Esophagus muscularis mucosa (tissue), 4 donors: ENCODE measurements at regions not wholly inside any gene's neighbourhood (a gene's known extent, or its start where the extent isn't known, plus 50 kb on each side); places are given as distances from the start of the nearest gene placed in this dataset.
"Not testable (repeated sequence)": the region's sequence is repeated elsewhere in the genome, so short reads cannot be mapped to it uniquely, and the experiment has no call there.

Source experiments
- DNase-seq: peaks from one replicate; pipeline ENCODE4 v3.0.0-alpha.2; 2017; ENCODE audit errors: extremely low spot score
- H3K27ac ChIP-seq, 4 donors: fragments of 200-600 bp; sonication (generic); replicated peaks in 1 of 4; 1 replicate in 3 of 4; 2 replicates in 1 of 4; pipeline ENCODE4 v1.5.1; 2016 to 2019; ENCODE audit warnings: mild to moderate bottlenecking in 1 of 4
- H3K27me3 ChIP-seq, 4 donors: fragments of 200-600 bp; sonication (generic); one replicate each; pipeline versions ENCODE4 v1.5.1 to v1.6.0; 2016 to 2019
- H3K36me3 ChIP-seq, 4 donors: fragments of 200-600 bp; sonication (generic); one replicate each; pipeline ENCODE4 v1.5.1; 2016 to 2019
- H3K4me1 ChIP-seq, 4 donors: fragments of 200-600 bp; sonication (generic); one replicate each; pipeline ENCODE4 v1.5.1; 2016 to 2019
- H3K4me3 ChIP-seq, 4 donors: fragments of 200-600 bp; sonication (generic); 1 replicate in 2 of 4; 2 replicates in 2 of 4; pipeline ENCODE4 v1.5.1; 2016 to 2019; ENCODE audit warnings: mild to moderate bottlenecking in 4 of 4, moderate library complexity in 1 of 4
- H3K9me3 ChIP-seq, 4 donors: fragments of 200-600 bp; sonication (generic); 1 replicate in 3 of 4; 2 replicates in 1 of 4; pipeline ENCODE4 v1.5.1; 2016 to 2019
- EP300 ChIP-seq: sonication (generic); formaldehyde crosslinking; IDR thresholded peaks from one replicate; pipeline ENCODE4 v1.6.1; 2017; ENCODE audit warnings: antibody characterized with exemption
- POLR2A ChIP-seq: fragments of 450-650 bp; IDR thresholded peaks from one replicate; pipeline ENCODE4 v1.6.1; 2017; ENCODE audit warnings: antibody characterized with exemption, moderate library complexity, mild to moderate bottlenecking, low read depth
- POLR2AphosphoS5 ChIP-seq, 2 donors: sonication (generic); formaldehyde crosslinking; IDR thresholded peaks; one replicate each; pipeline ENCODE4 v1.6.1; 2017; ENCODE audit warnings: antibody characterized with exemption in 2 of 2
- WGBS: methylation state at CpG from one replicate; pipeline ENCODE4 v1.1.5; 2018; 5-methylcytosine and 5-hydroxymethylcytosine counted together
- intact Hi-C: fragments of 100-400 bp; cut with DNase I; formaldehyde crosslinking; loops from one replicate; pipeline ENCODE4 v1.15.1; 2023
- TF ChIP-seq, protein P1 (sequence below), 3 experiments: fragments of 200-600 bp in 2 of 3; fragments of 450-650 bp in 1 of 3; sonication (generic) in 2 of 3; IDR thresholded peaks; one replicate each; pipeline ENCODE4 v1.5.1; 2017 to 2019; ENCODE audit warnings: antibody characterized with exemption in 3 of 3, mild to moderate bottlenecking in 2 of 3, moderate library complexity in 1 of 3

DNA sequence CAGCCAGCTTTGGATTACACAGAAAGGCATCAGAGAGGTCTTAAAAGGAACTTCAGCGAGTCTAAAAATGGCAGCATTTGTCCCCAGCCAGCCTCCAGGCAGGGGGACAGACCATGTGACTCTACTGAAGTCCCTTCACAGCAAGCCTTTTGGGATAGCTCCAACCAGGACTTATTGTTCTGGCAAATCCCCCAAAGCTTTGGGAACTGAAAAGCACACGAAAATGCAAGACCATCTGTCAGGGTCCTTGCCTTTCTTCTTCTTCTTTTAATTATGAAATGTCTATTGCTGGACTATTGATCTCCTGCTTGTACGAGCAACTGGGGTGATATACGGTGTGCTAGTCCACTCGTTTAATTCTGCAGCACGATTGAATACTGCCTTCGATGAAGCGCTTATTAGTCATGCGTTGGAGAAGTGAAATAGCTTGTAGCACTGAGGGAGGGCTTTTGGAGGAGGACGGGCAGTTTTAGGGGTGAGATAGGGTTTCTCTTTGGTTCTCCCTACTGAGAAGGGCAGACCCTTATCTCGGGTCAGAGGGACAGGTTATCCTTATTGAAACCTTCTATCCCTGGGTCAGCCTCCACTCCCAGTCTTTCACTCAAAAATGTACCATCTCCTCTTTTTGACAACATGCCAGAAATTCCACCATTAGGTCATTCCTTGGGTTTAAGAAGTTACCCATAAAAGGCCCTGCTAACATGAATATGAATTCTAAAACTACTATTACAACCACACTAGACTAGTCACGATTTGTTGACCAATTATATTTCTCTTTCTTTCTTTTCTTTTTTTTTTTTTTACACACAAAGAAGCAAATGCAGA, 416.4 kb downstream of the MIAT start:
- Histone ChIP-seq H3K4me3 (no peak overlapping the region), H3K36me3 (no peaks in the 10 kb centered on the region), H3K27ac (no peak overlapping the region), H3K27me3 (peaks cover 0 to 4% (median 0%) of the 10 kb centered on the region in 4 donors), H3K4me1 (no peaks in the 10 kb centered on the region), H3K9me3 (no peaks in the 10 kb centered on the region)
- intact Hi-C loops, result no loop called here
- no peak for DNase-seq
- TF ChIP-seq POLR2AphosphoS5 (IDR thresholded peaks at IDR 0.05), result no peak
- TF ChIP-seq EP300, result no peak
- no peak for TF ChIP-seq POLR2A
- TF ChIP-seq, protein P1, sequence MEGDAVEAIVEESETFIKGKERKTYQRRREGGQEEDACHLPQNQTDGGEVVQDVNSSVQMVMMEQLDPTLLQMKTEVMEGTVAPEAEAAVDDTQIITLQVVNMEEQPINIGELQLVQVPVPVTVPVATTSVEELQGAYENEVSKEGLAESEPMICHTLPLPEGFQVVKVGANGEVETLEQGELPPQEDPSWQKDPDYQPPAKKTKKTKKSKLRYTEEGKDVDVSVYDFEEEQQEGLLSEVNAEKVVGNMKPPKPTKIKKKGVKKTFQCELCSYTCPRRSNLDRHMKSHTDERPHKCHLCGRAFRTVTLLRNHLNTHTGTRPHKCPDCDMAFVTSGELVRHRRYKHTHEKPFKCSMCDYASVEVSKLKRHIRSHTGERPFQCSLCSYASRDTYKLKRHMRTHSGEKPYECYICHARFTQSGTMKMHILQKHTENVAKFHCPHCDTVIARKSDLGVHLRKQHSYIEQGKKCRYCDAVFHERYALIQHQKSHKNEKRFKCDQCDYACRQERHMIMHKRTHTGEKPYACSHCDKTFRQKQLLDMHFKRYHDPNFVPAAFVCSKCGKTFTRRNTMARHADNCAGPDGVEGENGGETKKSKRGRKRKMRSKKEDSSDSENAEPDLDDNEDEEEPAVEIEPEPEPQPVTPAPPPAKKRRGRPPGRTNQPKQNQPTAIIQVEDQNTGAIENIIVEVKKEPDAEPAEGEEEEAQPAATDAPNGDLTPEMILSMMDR (IDR thresholded peaks at IDR 0.05), result no peak
- WGBS, result 81% methylated on average over 12 of the region's 12 CpGs

DNA sequence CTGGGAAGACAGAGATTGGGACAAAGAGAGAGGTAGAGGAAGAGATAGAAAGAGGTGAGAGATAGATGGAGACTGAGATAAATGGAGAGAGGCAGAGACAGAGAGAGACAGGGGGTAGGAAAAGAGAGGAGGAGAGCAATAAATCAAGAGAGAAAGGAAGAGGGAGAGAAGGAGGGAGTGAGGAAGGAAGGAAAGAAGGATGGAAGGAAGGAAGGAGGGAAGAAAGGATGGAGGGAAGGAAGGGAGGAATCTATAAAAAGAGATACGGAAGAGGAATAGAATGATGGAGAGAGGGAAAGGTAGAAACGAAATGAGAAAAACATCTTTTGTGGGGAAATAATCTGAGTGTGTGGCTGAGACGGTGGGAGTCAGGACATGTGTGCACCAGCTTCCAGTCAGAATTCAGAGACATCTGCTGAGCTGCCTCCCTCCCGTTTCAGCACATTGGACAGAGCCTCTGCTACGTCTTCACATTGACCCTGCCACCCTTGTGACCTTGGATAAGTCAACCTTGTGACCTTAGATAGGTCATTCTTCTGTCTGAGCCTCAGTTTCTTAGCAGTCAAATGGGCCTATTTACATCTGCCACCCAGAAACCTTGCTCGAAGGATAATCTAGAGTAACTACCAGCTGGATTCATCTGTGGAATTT, 417.8 kb downstream of the MIAT start:
- DNase-seq, result no peak
- H3K4me1 ChIP-seq, result no peaks in the 10 kb centered on the region
- no peak overlapping the region for H3K27ac ChIP-seq
- H3K4me3 ChIP-seq, result no peak overlapping the region
- TF ChIP-seq EP300, result no peak
- TF ChIP-seq, protein P1 (IDR thresholded peaks at IDR 0.05), result no peak
- no peak for TF ChIP-seq POLR2A
- TF ChIP-seq POLR2AphosphoS5 (IDR thresholded peaks at IDR 0.05), result no peak
- 59% methylated on average over 6 of the region's 6 CpGs for WGBS
- H3K36me3 ChIP-seq, result no peaks in the 10 kb centered on the region
- H3K27me3 ChIP-seq, result peaks cover 0 to 4% (median 2%) of the 10 kb centered on the region in 4 donors
- intact Hi-C loops, result no loop called here
- no peaks in the 10 kb centered on the region for H3K9me3 ChIP-seq

DNA sequence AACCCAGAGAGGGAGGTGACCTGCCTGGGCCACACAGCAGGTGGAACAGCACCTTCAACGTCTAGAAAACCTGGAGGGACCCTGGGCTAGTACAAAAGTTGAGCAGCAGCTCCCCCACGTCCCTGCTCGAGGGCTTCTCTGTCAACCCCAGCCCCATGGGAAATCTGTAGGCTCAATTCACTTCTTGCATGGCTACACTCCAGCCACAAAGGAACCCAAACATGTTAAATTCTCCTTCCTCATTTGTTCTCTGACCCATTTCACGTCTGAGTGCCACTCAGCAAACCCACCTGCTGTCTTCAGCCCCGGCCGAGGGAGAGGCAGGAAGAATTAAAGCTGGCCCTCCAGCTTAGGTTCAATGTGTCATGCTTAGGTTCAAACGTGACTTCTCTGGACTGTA, 418.5 kb downstream of the MIAT start:
- H3K27me3 ChIP-seq, result peaks cover 0 to 4% (median 2%) of the 10 kb centered on the region in 4 donors
- no peaks in the 10 kb centered on the region for H3K4me1 ChIP-seq
- 61% methylated on average over 6 of the region's 7 CpGs for WGBS
- TF ChIP-seq, protein P1 (IDR thresholded peaks at IDR 0.05), result no peak
- TF ChIP-seq POLR2AphosphoS5 (IDR thresholded peaks at IDR 0.05), result no peak
- TF ChIP-seq POLR2A, result no peak
- no peak for TF ChIP-seq EP300
- intact Hi-C loops, result no loop called here
- no peak for DNase-seq
- no peak overlapping the region for H3K4me3 ChIP-seq
- H3K36me3 ChIP-seq, result no peaks in the 10 kb centered on the region
- no peaks in the 10 kb centered on the region for H3K9me3 ChIP-seq
- H3K27ac ChIP-seq, result no peak overlapping the region

DNA sequence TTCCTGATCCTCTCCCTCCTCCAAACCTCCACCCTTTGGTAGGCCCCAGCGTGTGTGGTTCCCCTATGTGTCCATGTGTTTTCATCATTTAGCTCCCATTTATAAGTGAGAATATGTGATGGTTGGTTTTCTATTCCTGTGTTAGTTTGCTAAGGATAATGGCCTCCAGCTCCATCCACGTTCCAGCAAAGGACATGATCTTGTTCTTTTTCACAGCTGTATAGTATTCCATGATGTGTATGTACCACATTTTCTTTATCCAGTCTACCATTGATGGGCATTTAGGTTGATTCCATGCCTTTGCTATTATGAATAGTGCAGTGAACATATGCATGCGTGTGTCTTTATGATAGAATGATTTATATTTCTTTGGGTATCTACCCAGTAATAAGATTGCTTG, 420.7 kb downstream of the MIAT start:
- intact Hi-C loops, H3K4me1 ChIP-seq, DNase-seq, H3K9me3 ChIP-seq, H3K27me3 ChIP-seq, H3K4me3 ChIP-seq, H3K27ac ChIP-seq, H3K36me3 ChIP-seq: not testable (repeated sequence)
- 91% methylated on average over 3 of the region's 3 CpGs for WGBS

DNA sequence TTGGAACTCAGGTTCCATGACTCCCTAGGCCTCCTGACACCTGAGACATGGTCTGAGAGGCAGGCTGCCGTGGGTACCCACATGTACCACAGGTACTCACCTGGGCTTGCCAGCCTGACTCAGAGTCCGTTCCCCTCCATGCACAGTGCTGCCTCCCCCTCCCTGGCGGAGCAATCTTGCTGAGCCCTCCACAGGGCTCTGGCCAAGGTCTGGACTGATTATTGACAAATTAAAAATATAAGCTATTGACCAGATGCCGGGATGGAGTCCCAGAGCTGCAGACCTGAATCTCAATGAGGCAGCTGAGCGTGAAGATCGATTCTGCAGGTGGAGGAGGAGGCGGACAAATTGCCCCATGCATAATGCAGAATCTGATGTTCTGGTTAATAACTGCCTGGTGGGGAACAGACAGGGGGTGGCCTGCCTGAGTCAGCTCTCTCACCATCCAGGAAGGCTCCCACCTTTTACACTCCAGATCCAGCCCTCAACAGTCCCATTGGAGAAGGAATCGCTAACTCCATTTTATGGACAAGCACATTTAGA, 422.7 kb downstream of the MIAT start:
- H3K27me3 ChIP-seq, result peaks cover 0 to 4% (median 2%) of the 10 kb centered on the region in 4 donors
- H3K4me3 ChIP-seq, result no peak overlapping the region
- H3K27ac ChIP-seq, result no peak overlapping the region
- no peaks in the 10 kb centered on the region for H3K36me3 ChIP-seq
- intact Hi-C loops, result no loop called here
- H3K4me1 ChIP-seq, result peaks cover 0 to 15% (median 4%) of the 10 kb centered on the region in 4 donors
- TF ChIP-seq POLR2AphosphoS5 (IDR thresholded peaks at IDR 0.05) (no peak), EP300 (no peak), POLR2A (no peak)
- TF ChIP-seq, protein P1 (IDR thresholded peaks at IDR 0.05), result no peak
- 96% methylated on average over 6 of the region's 8 CpGs for WGBS
- H3K9me3 ChIP-seq, result no peaks in the 10 kb centered on the region
- DNase-seq, result no peak
